ENCODE measurements at regions not wholly inside any gene's neighbourhood (a gene's known extent, or its start where the extent isn't known, plus 50 kb on each side); places are given as distances from the start of the nearest gene placed in this dataset.

DNA sequence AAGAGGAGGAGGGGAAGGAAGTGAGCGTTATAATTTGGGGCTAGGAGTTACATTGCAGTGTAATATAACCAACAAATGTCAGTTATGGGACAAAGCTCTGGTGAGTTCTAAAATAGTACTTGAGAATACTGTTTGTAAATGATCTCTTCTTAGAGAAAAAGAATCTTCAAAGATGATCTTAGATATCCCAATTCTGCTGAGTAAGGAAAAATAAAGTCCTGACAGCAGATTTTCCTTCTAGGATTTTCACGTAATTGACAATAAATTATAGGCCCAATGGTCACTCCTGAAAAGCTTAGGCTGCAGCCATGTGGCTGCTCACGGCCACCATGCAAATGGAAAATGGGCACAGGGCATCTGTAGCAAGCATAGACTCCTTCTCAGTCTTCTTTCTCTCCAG, 241.6 kb downstream of the SIPA1L2 start:
- Histone ChIP-seq H2BK120ac (ENCODE audit: low read depth, low read length, poor library complexity, severe bottlenecking) (no peak overlapping the region), H2BK12ac (ENCODE audit: insufficient read length, low read depth, low read length) (no peak overlapping the region), H3K56ac (ENCODE audit: insufficient read length, low read depth, low read length) (no peak overlapping the region), H4K8ac (replicated peaks; ENCODE audit: insufficient read length, low read depth, low read length) (no peak overlapping the region), H4K20me1 (ENCODE audit: control insufficient read depth, insufficient read depth, insufficient read length) (no peaks in the 10 kb centered on the region), H2BK15ac (ENCODE audit: low read depth, low read length) (no peak overlapping the region), H3K27me3 (ENCODE audit: insufficient read depth, low read length) (no peaks in the 10 kb centered on the region), H4K5ac (ENCODE audit: insufficient read length, low read depth, low read length) (no peak overlapping the region), H3K9ac (ENCODE audit: extremely low read depth, insufficient read length, low read length) (no peak overlapping the region), H3K23ac (ENCODE audit: insufficient read length, low read depth, low read length) (no peak overlapping the region), H3K27ac (ENCODE audit: insufficient read length, low read depth, low read length) (no peak overlapping the region), H3K23me2 (ENCODE audit: insufficient read length, low read depth, low read length, poor library complexity, severe bottlenecking) (no peaks in the 10 kb centered on the region), H3K4ac (ENCODE audit: low read depth, low read length) (no peak overlapping the region), H3K14ac (ENCODE audit: insufficient read depth, low read length) (no peak overlapping the region), H3K9me3 (ENCODE audit: control insufficient read depth, low read depth, low read length) (no peaks in the 10 kb centered on the region), H3T11ph (ENCODE audit: low read length) (no peak overlapping the region), H3K4me2 (ENCODE audit: insufficient read depth, insufficient read length, low read length) (no peak overlapping the region), H4K91ac (ENCODE audit: insufficient read length, low read depth, low read length) (no peak overlapping the region), H3K4me1 (ENCODE audit: insufficient read depth, low read length) (peaks cover 2% of the 10 kb centered on the region; the same call in 1 of the 2 replicates), H3K79me1 (ENCODE audit: insufficient read depth, low read depth, low read length, poor library complexity, severe bottlenecking) (no peaks in the 10 kb centered on the region), H2BK20ac (ENCODE audit: low read depth, low read length, poor library complexity, severe bottlenecking) (no peak overlapping the region), H2AK5ac (ENCODE audit: insufficient read length, low read length) (no peak overlapping the region), H2BK5ac (ENCODE audit: insufficient read length, low read length) (no peak overlapping the region), H3K79me2 (ENCODE audit: insufficient read depth, low read length) (no peaks in the 10 kb centered on the region), H3K18ac (ENCODE audit: insufficient read length, low read depth, low read length) (no peak overlapping the region), H2AFZ (ENCODE audit: low read length) (no peak overlapping the region)
- H3K36me3 Mint-ChIP-seq (ENCODE audit: insufficient read depth in 1 of 3, low read depth in 3 of 3), result 0 out of 7 replicates have a peak, but pooled peaks cover 0 to under 1% (median 0%) of the 10 kb centered on the region in 3 experiments
- no peak overlapping the region for H3K27ac Mint-ChIP-seq
- WGBS (ENCODE audit: extremely low coverage, insufficient read length, low lambda C conversion rate), result no CpG with 5 or more reads among the region's 3 CpGs
- H3K9me3 Mint-ChIP-seq, result no peaks in the 10 kb centered on the region
- peaks cover 14% of the 10 kb centered on the region in 2 experiments for H3K4me1 Mint-ChIP-seq
- TF ChIP-seq CTCF (conservative IDR thresholded peaks at IDR 0.05), result no peak
- no peak for DNase-seq
- peaks cover 36% of the 10 kb centered on the region for H3K27me3 Mint-ChIP-seq (ENCODE audit: low read depth)
- no peak overlapping the region for H3K4me3 Mint-ChIP-seq
